Stimulated activated CD4-positive, alpha-beta T cell treated with anti-CD3 and anti-CD28 coated beads, Interleukin-15, amount 100 ng/mL, for 1 hour (primary cell): ENCODE measurements at regions not wholly inside any gene's neighbourhood (a gene's known extent, or its start where the extent isn't known, plus 50 kb on each side); places are given as distances from the start of the nearest gene placed in this dataset.
"Not testable (repeated sequence)": the region's sequence is repeated elsewhere in the genome, so short reads cannot be mapped to it uniquely, and the experiment has no call there.

Source experiments
- DNase-seq, 2 donors: peaks; one replicate each; pipeline ENCODE4 v3.0.0-alpha.2; 2020; ENCODE audit warnings: low read depth in 1 of 2, low spot score in 1 of 2

GRCh38 chr16:80263181-80263823 lies 277.5 kb upstream of the DYNLRB2 start:
- no peak for DNase-seq

- DNase-seq: no peak
Observed at GRCh38 chr16:80260906-80261311, 279.9 kb upstream of the DYNLRB2 start.

DNA sequence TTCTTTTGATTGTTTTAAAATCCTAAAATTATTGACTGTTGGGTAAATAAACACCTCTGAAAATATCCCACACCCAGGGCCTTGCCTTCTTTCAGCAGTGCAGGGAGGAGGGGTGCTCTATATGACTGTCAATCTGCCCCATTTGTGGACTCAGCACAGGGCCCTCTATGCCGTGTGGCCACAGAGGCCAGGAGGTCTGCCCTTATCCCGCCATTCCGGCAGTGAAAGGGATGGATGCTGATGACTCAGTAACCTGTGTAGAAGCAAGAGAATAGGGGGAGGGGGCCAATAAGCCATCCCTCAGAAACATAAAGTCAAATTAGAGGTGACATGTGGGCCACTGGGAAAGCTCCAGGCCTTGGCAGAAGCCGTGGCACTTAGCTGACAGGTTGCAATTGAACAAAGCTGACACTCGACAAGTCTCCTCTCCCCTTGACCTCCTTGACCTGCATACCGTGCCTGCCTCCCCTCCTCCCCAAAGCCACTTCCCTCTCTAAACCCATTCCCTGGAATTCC lies 281.4 kb upstream of the DYNLRB2 start:
- no peak for DNase-seq

DNA sequence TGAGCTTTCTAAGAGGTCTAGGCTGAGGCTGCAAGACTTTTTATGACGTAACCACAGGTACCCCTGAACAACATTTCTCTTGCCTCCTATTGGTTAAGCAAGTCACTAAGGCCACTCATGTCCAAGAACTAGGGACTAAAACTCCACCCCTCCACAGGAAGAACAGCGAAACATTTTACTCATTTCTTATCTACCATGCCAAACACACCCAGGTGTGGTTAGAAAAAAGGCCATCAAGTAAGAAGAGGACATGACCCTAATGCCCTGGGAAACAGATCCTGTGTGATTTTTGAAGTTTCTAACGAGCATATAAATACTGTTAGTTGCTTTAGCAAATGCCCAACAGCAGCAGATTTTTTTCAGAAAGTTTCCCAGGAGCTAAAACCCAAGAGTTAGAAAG lies 282.4 kb upstream of the DYNLRB2 start:
- DNase-seq: no peak

DNA sequence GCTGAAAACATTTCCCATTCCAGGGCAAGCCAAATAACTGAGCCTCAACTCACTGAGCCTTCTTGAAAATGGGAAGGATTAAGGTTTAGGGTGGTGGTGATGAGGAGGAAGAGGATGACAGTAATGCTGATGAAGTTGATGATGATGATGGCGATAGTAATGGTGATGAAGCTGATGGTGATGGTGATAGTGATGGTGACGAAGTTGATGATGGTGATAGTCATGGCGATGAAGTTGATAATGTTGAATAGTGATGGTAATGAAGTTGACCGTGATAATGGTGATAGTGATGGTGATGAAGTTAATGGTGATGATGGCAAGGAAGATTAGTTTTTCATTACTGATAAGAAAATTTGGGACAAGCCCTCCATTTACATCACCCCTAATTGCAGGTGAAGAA lies 285.8 kb upstream of the DYNLRB2 start:
- DNase-seq: no peak

GRCh38 chr16:80253741-80254140 lies 287.1 kb upstream of the DYNLRB2 start:
- no peak for DNase-seq

GRCh38 chr16:80250381-80250780 lies 290.4 kb upstream of the DYNLRB2 start:
- no peak for DNase-seq

DNA sequence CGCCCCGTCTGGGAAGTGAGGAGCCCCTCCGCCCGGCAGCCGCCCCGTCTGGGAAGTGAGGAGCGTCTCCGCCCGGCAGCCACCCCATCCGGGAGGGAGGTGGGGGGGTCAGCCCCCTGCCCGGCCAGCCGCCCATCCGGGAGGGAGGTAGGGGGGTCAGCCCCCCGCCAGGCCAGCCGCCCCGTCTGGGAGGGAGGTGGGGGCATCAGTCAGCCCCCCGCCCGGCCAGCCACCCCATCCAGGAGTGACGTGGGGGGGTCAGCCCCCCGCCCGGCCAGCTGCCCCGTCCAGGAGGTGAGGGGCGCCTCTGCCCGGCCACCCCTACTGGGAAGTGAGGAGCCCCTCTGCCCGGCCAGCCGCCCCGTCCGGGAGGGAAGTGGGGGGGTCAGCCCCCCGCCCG lies 297.5 kb upstream of the DYNLRB2 start:
- DNase-seq: not testable (repeated sequence)

DNA sequence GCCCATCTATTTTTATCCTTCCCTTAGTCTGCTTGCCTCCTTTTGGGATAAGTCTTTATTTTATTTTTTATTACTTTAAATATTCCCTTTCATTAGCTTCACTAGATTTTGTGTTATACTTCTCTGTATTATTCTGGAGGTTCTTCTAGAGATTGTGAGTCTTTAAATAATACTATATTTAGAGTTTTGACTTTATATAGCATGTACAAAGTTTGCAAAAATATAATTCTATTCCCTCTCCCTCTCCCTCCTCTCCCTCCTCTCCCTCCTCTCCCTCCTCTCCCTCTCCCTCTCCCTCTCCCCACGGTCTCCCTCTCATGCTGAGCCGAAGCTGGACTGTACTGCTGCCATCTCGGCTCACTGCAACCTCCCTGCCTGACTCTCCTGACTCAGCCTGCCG lies 298.5 kb upstream of the DYNLRB2 start:
- DNase-seq: not testable (repeated sequence)

DNA sequence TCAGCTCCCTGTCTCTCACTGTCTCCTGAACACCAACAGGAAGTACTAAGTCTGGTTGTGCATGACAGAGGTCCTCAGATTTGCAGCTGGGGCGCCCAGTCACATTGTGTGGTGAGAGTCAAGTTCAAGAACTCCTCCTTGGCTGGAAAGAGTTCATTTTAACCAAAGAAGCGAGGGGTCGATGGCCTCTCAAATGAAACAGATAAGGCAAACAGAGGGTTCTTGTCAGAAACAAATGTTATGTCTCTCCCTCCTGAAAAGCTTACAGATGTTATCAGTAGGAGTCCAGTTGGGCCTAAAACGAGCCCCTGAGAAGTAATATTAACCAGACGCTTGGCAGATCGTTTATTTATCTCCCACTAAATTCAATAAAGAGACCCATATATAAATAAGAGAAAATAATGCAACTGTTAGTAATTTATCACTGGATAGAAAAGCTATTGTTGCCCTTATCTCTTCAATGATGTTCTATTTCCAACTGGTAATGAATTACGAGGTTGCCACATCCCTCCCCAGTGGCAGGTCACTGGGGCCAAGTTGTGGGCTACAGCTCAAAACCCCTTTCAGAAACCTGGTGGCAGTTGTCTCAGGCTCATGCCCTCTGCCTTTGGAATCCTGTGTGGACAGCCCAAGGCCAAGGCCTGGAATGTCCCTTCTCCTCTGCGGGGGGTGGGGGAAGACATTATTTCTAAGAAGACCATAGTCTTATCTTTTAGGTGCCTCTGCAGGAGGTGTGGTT lies 307.5 kb upstream of the DYNLRB2 start:
- DNase-seq: no peak

- DNase-seq: no peak
Observed at GRCh38 chr16:80231888-80232287, 308.9 kb upstream of the DYNLRB2 start.

DNA sequence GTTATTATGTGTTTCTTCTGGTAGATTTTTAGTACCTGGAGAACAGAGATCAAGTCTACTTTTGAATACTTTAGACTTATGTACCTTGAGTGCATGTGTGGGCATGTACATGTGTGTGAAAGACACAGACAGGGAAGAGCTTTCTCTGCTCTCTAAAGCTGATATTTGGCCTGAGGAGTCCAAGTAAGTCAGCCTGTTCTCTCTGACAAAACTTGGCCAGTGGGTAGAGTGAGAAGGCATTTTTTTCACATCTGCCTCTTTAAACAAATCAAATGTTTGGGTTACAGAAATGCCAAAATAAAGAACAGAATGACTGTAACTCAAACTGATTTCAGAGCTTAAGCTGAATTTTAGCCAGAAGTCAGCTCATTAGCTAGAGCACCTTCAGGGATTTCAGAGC lies 309.7 kb upstream of the DYNLRB2 start:
- DNase-seq: no peak

DNA sequence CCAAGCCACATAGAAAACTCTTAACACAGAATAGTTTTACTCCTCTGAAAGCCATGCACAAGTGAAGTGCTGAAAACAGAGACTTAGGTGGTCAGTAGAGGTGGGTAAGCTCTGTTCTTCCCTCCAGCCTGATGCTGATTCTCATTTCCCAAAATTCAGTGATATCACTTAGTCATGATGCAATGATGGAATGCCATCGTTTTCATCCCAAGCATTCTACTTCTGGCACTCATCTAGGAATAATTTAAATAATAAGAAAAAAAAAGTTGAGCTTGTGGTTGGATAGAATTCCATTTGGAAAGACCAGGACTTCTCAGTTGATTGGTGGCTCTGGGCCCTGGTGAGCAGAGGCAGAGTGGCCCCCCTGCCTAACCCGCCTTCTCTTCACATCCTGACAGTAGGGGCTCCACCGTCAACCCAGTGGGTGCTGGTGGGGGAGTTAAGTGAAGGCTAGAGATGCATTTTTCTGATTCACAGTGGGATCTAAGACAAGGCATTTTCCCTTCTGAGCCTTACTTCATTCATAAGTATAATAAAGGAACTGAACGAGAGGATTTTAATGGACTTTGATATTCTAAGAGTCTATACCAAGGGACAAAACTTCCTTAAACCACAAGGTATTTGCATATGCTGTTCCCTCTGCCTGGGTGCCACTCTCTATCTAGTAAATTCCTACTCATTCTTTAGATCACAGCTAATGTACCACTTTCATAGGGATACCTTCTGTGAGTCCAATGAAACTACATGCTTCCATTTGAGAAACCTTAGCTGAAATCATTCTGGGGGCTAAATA lies 310.3 kb upstream of the DYNLRB2 start:
- no peak for DNase-seq

DNA sequence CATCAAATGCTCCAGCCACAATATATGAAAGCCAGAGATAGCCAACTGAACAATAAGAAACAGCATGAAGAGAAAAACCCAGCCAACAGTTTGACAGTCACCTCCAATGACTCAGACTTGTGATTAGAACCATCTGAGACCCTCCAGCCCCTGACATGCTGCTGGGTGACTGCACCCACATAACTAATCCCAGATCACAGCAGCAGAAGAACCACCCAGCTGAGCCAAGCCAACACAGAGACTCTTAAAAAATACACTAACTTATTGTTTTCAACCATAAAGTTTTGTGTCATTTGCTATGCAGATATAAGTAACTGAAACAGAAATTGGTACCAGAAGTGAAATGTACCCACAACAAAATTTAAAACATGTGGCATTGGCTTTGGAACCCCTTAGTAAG lies 314.3 kb upstream of the DYNLRB2 start:
- no peak for DNase-seq

DNA sequence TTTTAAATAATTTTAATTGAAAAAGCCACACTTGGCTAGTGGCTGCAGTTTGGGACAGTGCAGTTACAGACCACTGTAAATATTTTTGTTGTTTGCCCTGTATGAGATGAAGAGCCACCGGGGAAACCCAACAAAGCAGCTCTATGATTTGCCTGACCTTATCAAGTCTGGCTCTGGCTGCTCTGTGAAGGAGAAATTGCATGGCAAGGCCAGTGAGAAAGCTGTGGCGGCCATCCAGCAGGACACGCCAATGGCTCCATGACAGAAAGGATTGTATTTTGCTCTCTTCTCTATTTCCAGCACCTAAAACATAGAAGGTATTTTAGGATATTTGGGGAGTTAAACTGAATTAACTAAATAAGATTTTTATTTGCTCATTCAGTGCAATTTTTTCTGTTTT lies 330.0 kb upstream of the DYNLRB2 start:
- DNase-seq: no peak

DNA sequence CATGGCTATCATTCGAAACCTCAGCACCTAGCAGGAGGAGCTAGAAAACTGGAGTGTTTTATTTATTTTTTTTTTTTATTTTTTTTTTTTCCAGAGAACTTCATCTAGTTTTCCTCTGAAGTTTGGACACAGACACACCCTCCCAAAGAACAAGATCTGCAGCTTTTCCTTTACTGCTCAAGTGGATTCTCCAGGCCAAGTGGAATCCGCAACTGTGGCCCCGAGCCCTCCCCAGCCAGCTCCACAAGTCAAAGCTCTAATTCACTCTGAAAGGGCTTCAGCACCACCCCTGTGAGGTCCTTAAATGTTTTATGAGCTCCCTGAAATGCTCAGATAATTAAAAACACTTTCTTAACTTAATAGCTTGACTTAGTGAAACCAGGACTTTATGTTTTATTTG lies 332.1 kb upstream of the DYNLRB2 start:
- DNase-seq: no peak

GRCh38 chr16:80208015-80208414 lies 332.8 kb upstream of the DYNLRB2 start:
- DNase-seq: no peak

GRCh38 chr16:80203821-80204220 lies 337.0 kb upstream of the DYNLRB2 start:
- DNase-seq: no peak

DNA sequence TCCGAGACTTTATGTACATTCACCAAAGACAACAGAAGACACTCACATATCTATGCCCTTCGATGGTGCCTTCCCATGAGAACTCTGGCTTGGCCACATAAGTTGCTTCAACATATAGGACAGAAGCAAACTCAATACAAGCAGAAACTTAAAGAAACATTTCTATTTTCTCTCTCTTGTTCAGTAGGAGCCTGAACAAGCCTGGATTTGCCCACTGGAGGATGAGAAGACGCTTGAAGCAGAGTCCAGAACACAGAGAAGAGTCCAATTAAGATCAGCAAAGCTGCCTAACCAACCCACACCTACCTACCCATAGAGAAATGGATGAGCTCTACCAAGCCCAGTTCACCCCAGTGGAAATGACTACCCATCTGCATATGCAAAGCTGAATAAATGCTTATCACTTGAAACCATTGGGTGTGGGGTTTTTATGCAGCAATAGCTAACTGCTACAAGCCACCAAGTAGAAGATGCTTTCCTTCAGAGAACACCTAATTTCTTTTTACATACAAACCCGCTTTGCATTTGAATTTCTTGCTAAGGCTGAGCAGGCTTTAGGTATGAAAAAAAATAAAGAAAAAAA lies 337.9 kb upstream of the DYNLRB2 start:
- DNase-seq: no peak

DNA sequence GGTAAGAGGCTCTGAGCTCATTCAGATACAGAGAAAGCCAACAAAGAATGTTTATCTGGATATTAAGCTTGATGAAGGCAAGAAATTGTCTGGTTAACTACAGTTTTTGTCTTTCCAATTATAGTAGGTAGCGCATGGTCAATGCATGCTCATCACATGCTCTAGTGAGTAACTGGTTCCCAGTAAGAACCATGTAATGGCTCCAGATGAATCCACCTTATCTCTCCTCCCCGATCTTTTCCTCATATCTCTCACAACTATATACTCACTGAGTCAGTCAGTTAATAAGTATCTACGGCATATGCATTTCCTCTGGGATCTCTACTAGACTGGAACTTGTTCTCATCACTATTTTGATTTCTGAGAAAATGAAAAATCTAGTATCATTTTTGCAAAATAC lies 340.7 kb upstream of the DYNLRB2 start:
- no peak for DNase-seq

- no peak for DNase-seq
Observed at GRCh38 chr16:80199614-80200013, 341.2 kb upstream of the DYNLRB2 start.
